ENCODE measurements at regions not wholly inside any gene's neighbourhood (a gene's known extent, or its start where the extent isn't known, plus 50 kb on each side); places are given as distances from the start of the nearest gene placed in this dataset.

GRCh38 chr5:124668353-124669299, 77.8 kb downstream of the ZNF608 start:
- H3K36me3 ChIP-seq, result no peaks in the 10 kb centered on the region
- DNase-seq (ENCODE audit: low spot score), result no peak
- TF ChIP-seq CTCF (IDR thresholded peaks at IDR 0.05), result no peak
- H3K4me1 ChIP-seq, result peaks cover 0 to 81% of the 10 kb centered on the region in 2 donors
- no peaks in the 10 kb centered on the region for H3K27me3 ChIP-seq
- H3K4me3 ChIP-seq, result no peak overlapping the region
- H3K27ac ChIP-seq, result no peak overlapping the region
- H3K9me3 ChIP-seq, result no peaks in the 10 kb centered on the region

GRCh38 chr5:124665625-124666024, 80.8 kb downstream of the ZNF608 start:
- no peak overlapping the region for H3K4me3 ChIP-seq
- no peaks in the 10 kb centered on the region for H3K9me3 ChIP-seq
- H3K4me1 ChIP-seq, result peaks cover 0 to 92% of the 10 kb centered on the region in 2 donors
- H3K27ac ChIP-seq, result no peak overlapping the region
- no peaks in the 10 kb centered on the region for H3K36me3 ChIP-seq
- no peak for DNase-seq (ENCODE audit: low spot score)
- no peak for TF ChIP-seq CTCF (IDR thresholded peaks at IDR 0.05)
- H3K27me3 ChIP-seq, result no peaks in the 10 kb centered on the region

DNA sequence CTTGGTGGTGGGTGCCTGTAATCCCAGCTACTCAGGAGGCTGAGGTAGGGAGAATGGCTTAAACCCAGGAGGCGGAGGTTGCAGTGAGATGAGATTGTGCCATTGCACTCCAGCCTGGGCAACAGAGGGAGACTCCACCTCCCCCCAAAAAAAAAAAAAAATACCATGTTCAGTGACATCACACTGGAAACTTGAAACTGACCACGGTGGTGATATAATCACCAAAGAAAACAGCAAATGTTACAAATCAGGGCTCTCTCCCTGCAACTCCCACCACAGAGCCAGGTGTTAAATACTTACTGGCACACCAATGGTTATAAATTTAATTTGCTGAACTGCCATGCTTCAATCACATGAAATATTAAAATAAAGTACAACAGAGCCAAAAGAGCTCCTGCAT, 81.4 kb downstream of the ZNF608 start:
- Histone ChIP-seq H3K27me3 (no peaks in the 10 kb centered on the region), H3K36me3 (no peaks in the 10 kb centered on the region), H3K9me3 (no peaks in the 10 kb centered on the region), H3K4me1 (peaks cover 0 to 92% of the 10 kb centered on the region in 2 donors), H3K4me3 (no peak overlapping the region), H3K27ac (no peak overlapping the region)
- no peak for TF ChIP-seq CTCF (IDR thresholded peaks at IDR 0.05)
- no peak for DNase-seq (ENCODE audit: low spot score)

GRCh38 chr5:124664287-124664686, 82.2 kb downstream of the ZNF608 start:
- Histone ChIP-seq H3K27me3 (no peaks in the 10 kb centered on the region), H3K27ac (no peak overlapping the region), H3K4me1 (peaks cover 0 to 92% of the 10 kb centered on the region in 2 donors), H3K4me3 (no peak overlapping the region), H3K9me3 (no peaks in the 10 kb centered on the region), H3K36me3 (no peaks in the 10 kb centered on the region)
- no peak for DNase-seq (ENCODE audit: low spot score)
- no peak for TF ChIP-seq CTCF (IDR thresholded peaks at IDR 0.05)

- no peak for DNase-seq (ENCODE audit: low spot score)
- H3K4me1 ChIP-seq, result peaks cover 0 to 92% of the 10 kb centered on the region in 2 donors
- H3K36me3 ChIP-seq, result no peaks in the 10 kb centered on the region
- TF ChIP-seq CTCF (IDR thresholded peaks at IDR 0.05), result no peak
- H3K27me3 ChIP-seq, result no peaks in the 10 kb centered on the region
- H3K9me3 ChIP-seq, result no peaks in the 10 kb centered on the region
- H3K27ac ChIP-seq, result peak overlapping the region in 1 of 2 donors; percentile 28
- H3K4me3 ChIP-seq, result no peak overlapping the region
These were observed 83.3 kb downstream of the ZNF608 start for GRCh38 chr5:124663101-124663506.
